ENCODE measurements at regions not wholly inside any gene's neighbourhood (a gene's known extent, or its start where the extent isn't known, plus 50 kb on each side); places are given as distances from the start of the nearest gene placed in this dataset.

DNA sequence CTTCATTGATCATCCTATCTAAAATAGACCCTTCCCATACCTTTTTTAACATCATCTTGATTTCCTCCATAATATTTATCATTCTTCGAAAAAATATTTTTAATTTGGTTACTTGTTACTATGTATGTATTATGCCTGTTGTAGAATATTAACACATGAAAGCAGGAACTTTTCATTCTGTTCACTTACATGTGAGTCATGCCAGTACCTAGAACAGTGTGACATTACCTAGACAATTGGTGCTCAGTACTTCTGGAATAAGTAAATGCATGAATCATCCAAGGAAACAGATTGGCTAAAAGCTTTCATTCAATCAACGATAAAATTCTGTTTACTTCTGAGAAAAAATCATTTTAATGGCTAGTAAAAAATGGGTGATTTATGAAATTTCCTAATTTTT, 76.4 kb downstream of the CXXC4 start:
- Mint-ChIP-seq H3K4me3 (no peak overlapping the region), H3K27me3 (no peaks in the 10 kb centered on the region)

DNA sequence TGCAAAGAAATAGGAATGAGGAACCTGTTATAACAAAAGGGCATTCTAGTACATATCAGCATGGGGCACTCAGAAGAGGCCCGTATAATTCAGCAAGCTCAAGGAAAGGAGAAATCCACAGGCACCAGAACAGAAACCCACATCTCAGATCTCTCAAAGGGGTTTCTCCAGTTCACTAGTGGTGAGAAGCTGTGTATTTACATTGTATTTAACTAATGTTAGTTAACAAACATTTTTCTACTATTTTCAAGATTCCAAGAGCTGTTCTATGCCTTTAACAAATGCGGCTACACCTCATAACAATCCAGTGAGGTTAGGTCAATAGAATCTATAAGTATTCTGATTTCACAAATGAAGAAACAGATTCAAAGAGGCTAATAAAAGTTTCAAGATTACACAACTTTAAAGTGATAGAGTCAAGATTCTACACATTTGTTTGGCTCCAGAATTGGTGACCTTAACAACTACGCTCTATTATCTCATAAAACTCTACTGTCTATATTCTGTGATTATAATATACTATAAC, 77.3 kb downstream of the CXXC4 start:
- ATAC-seq (replicated peaks; ENCODE audit: extremely low read depth, poor library complexity, severe bottlenecking) (no peak), DNase-seq (ENCODE audit: low spot score in 2 of 2) (no peak)
- Mint-ChIP-seq H3K36me3 (ENCODE audit: insufficient read depth) (no peaks in the 10 kb centered on the region), H3K4me3 (no peak overlapping the region), H3K27me3 (no peaks in the 10 kb centered on the region), H3K9me3 (peaks cover 5% of the 10 kb centered on the region), H3K4me1 (no peaks in the 10 kb centered on the region), H3K27ac (ENCODE audit: low read depth) (no peak overlapping the region)

More for the DNA sequence above, 76.4 kb downstream of the CXXC4 start:
- Mint-ChIP-seq H3K27ac (ENCODE audit: low read depth) (no peak overlapping the region), H3K36me3 (ENCODE audit: insufficient read depth) (no peaks in the 10 kb centered on the region), H3K9me3 (peaks cover 8% of the 10 kb centered on the region), H3K4me1 (no peaks in the 10 kb centered on the region)
- DNase-seq (ENCODE audit: low spot score in 2 of 2): no peak
- ATAC-seq (replicated peaks; ENCODE audit: extremely low read depth, poor library complexity, severe bottlenecking): no peak

GRCh38 chr4:104416725-104417356, 77.9 kb downstream of the CXXC4 start:
- Mint-ChIP-seq H3K9me3 (peaks cover 5% of the 10 kb centered on the region), H3K27me3 (no peaks in the 10 kb centered on the region), H3K36me3 (ENCODE audit: insufficient read depth) (no peaks in the 10 kb centered on the region), H3K4me1 (no peaks in the 10 kb centered on the region), H3K4me3 (no peak overlapping the region), H3K27ac (ENCODE audit: low read depth) (no peak overlapping the region)
- ATAC-seq (replicated peaks; ENCODE audit: extremely low read depth, poor library complexity, severe bottlenecking) (no peak), DNase-seq (ENCODE audit: low spot score in 2 of 2) (no peak)

- Mint-ChIP-seq H3K27ac (ENCODE audit: low read depth) (no peak overlapping the region), H3K4me3 (no peak overlapping the region), H3K36me3 (ENCODE audit: insufficient read depth) (no peaks in the 10 kb centered on the region)
Measured at GRCh38 chr4:104413487-104413886, 81.2 kb downstream of the CXXC4 start.

GRCh38 chr4:104412344-104412743, 82.3 kb downstream of the CXXC4 start:
- DNase-seq (ENCODE audit: low spot score in 2 of 2) (no peak), ATAC-seq (replicated peaks; ENCODE audit: extremely low read depth, poor library complexity, severe bottlenecking) (no peak)
- Mint-ChIP-seq H3K27me3 (no peaks in the 10 kb centered on the region), H3K4me1 (no peaks in the 10 kb centered on the region), H3K9me3 (peaks cover 5% of the 10 kb centered on the region), H3K4me3 (no peak overlapping the region), H3K27ac (ENCODE audit: low read depth) (no peak overlapping the region), H3K36me3 (ENCODE audit: insufficient read depth) (no peaks in the 10 kb centered on the region)

More at GRCh38 chr4:104413487-104413886, 81.2 kb downstream of the CXXC4 start:
- ATAC-seq (replicated peaks; ENCODE audit: extremely low read depth, poor library complexity, severe bottlenecking) (no peak), DNase-seq (ENCODE audit: low spot score in 2 of 2) (no peak)
- H3K9me3 Mint-ChIP-seq: peaks cover 5% of the 10 kb centered on the region
- no peaks in the 10 kb centered on the region for H3K27me3 Mint-ChIP-seq
- no peaks in the 10 kb centered on the region for H3K4me1 Mint-ChIP-seq

DNA sequence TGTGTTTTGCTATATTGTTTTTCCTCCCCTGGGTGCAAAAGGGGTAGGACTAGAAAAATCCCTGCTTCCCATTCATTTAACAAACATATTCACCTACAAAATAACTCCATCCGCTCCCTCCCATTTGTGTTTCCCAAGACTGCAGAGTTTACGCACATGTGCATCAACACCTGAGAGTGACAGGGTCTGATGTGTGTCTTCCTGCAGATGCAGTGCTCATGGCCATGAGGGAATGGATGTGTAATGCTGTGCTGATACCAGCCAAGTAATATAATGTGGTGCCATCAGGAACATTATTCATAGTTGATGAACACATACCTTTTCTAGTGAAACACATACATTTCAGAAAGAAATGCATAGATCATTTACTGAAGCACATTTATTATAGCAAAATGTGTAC, 83.2 kb downstream of the CXXC4 start:
- DNase-seq (ENCODE audit: low spot score in 2 of 2) (no peak), ATAC-seq (replicated peaks; ENCODE audit: extremely low read depth, poor library complexity, severe bottlenecking) (no peak)
- no peaks in the 10 kb centered on the region for H3K4me1 Mint-ChIP-seq
- no peak overlapping the region for H3K27ac Mint-ChIP-seq (ENCODE audit: low read depth)
- H3K27me3 Mint-ChIP-seq: no peaks in the 10 kb centered on the region
- no peak overlapping the region for H3K4me3 Mint-ChIP-seq
- H3K9me3 Mint-ChIP-seq: peaks cover 5% of the 10 kb centered on the region
- no peaks in the 10 kb centered on the region for H3K36me3 Mint-ChIP-seq (ENCODE audit: insufficient read depth)

DNA sequence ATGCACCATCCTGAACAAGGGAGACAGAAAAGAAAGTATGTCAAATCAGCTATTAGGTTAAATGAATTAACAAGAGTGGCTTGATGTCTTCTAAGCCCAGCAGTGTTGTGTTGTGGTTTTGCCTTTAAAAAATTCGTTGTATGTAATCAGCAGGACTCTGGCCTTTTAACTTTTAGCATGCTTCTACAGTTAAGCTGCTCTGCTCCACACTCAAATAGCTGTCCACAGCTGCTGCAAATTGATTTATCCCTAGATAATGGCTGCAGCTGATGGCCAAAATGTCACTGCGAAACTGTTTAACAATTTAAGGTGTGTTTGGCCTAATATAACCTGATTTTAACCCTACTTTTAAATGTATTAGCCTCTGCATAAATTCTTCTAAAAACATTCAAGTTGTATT, 85.8 kb downstream of the CXXC4 start:
- Mint-ChIP-seq H3K27me3 (no peaks in the 10 kb centered on the region), H3K9me3 (peaks cover 10% of the 10 kb centered on the region), H3K4me1 (no peaks in the 10 kb centered on the region), H3K4me3 (no peak overlapping the region), H3K36me3 (ENCODE audit: insufficient read depth) (no peaks in the 10 kb centered on the region), H3K27ac (ENCODE audit: low read depth) (no peak overlapping the region)
- DNase-seq (ENCODE audit: low spot score in 2 of 2) (no peak), ATAC-seq (replicated peaks; ENCODE audit: extremely low read depth, poor library complexity, severe bottlenecking) (no peak)

- no peaks in the 10 kb centered on the region for H3K27me3 Mint-ChIP-seq
- H3K9me3 Mint-ChIP-seq: peaks cover 10% of the 10 kb centered on the region
- ATAC-seq (replicated peaks; ENCODE audit: extremely low read depth, poor library complexity, severe bottlenecking) (no peak), DNase-seq (ENCODE audit: low spot score in 2 of 2) (no peak)
- H3K4me3 Mint-ChIP-seq: no peak overlapping the region
- no peaks in the 10 kb centered on the region for H3K4me1 Mint-ChIP-seq
- no peak overlapping the region for H3K27ac Mint-ChIP-seq (ENCODE audit: low read depth)
- H3K36me3 Mint-ChIP-seq (ENCODE audit: insufficient read depth): no peaks in the 10 kb centered on the region
Measured at GRCh38 chr4:104404361-104404760, 90.3 kb downstream of the CXXC4 start.

DNA sequence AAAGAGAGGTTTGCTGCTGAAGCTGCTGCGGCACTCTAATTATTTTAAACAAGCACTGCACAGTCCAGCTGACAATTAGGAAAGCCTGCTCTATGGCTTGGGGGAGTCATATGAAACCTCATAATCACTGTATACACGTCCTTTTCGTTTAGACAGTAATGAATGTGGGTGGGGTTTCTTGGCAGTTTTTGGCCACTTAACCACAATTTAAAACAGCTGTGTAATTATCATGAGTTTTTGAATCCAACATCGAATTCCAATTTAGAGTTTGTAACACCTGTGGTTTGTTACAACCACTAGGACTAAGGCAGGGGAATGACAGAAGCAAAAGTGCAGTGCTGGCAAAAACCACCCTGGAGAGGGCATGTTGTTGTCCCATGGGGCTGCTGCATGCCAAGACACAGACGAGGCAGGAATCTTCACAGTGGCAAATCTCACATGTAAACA, 99.5 kb downstream of the CXXC4 start:
- Mint-ChIP-seq H3K27me3 (no peaks in the 10 kb centered on the region), H3K27ac (ENCODE audit: low read depth) (no peak overlapping the region), H3K9me3 (no peaks in the 10 kb centered on the region), H3K4me1 (no peaks in the 10 kb centered on the region), H3K36me3 (ENCODE audit: insufficient read depth) (no peaks in the 10 kb centered on the region), H3K4me3 (no peak overlapping the region)
- ATAC-seq (replicated peaks; ENCODE audit: extremely low read depth, poor library complexity, severe bottlenecking) (no peak), DNase-seq (ENCODE audit: low spot score in 2 of 2) (no peak)

GRCh38 chr4:104394406-104395167, 100.1 kb downstream of the CXXC4 start:
- no peak for ATAC-seq (replicated peaks; ENCODE audit: extremely low read depth, poor library complexity, severe bottlenecking)
- Mint-ChIP-seq H3K9me3 (no peaks in the 10 kb centered on the region), H3K27me3 (no peaks in the 10 kb centered on the region), H3K27ac (ENCODE audit: low read depth) (no peak overlapping the region), H3K36me3 (ENCODE audit: insufficient read depth) (no peaks in the 10 kb centered on the region), H3K4me1 (no peaks in the 10 kb centered on the region), H3K4me3 (no peak overlapping the region)
- DNase-seq (ENCODE audit: low spot score in 2 of 2): no peak

DNA sequence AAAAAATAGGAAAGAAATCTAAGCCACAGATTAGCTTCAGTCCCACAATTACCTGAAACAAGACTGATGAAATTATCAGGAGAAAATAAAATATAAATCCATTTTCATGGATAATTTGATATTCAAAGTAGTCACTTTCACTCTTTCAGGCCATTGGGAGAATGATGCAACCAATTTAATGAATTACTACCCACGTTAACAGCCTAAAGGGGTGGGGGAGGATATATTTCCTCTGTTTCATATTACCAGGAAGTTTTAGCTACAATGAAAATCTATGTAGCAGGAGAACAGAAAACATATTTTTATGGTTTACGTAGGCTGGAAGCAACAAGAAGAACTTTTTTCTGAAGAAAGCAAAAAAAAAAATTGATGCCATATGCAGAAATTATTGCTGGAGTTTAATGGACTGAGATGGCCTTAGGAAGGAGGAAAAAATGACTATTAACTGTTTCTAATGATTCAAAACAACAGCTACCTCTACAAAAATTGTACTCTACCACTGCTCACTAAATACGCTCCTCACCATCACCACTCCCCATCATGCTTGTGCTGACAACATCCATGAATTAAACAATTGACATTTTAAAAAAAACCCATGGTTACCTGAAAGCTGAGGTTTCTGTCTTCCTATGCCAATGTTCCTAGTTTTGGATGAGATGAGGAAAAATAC, 100.9 kb downstream of the CXXC4 start:
- no peak for DNase-seq (ENCODE audit: low spot score in 2 of 2)
- H3K27me3 Mint-ChIP-seq: no peaks in the 10 kb centered on the region
- no peak for ATAC-seq (replicated peaks; ENCODE audit: extremely low read depth, poor library complexity, severe bottlenecking)
- no peaks in the 10 kb centered on the region for H3K36me3 Mint-ChIP-seq (ENCODE audit: insufficient read depth)
- no peaks in the 10 kb centered on the region for H3K9me3 Mint-ChIP-seq
- no peak overlapping the region for H3K4me3 Mint-ChIP-seq
- no peak overlapping the region for H3K27ac Mint-ChIP-seq (ENCODE audit: low read depth)
- no peaks in the 10 kb centered on the region for H3K4me1 Mint-ChIP-seq

- H3K27ac Mint-ChIP-seq (ENCODE audit: low read depth): no peak overlapping the region
Measured at GRCh38 chr4:104385713-104386112, 109.0 kb downstream of the CXXC4 start.

More at GRCh38 chr4:104385713-104386112, 109.0 kb downstream of the CXXC4 start:
- Mint-ChIP-seq H3K9me3 (peaks cover 6% of the 10 kb centered on the region), H3K27me3 (no peaks in the 10 kb centered on the region), H3K4me3 (no peak overlapping the region), H3K36me3 (ENCODE audit: insufficient read depth) (no peaks in the 10 kb centered on the region), H3K4me1 (no peaks in the 10 kb centered on the region)
- no peak for DNase-seq (ENCODE audit: low spot score in 2 of 2)
- ATAC-seq (replicated peaks; ENCODE audit: extremely low read depth, poor library complexity, severe bottlenecking): no peak
